GM12801 (cell line): ENCODE measurements at regions not wholly inside any gene's neighbourhood (a gene's known extent, or its start where the extent isn't known, plus 50 kb on each side); places are given as distances from the start of the nearest gene placed in this dataset.

Source experiments
- TF ChIP-seq, protein P1 (sequence below): IDR thresholded peaks from one replicate; pipeline ENCODE4 v1.5.1; 2011; ENCODE audit warnings: control low read depth; ENCODE audit not compliant: insufficient read length; ENCODE audit errors: extremely low read depth

DNA sequence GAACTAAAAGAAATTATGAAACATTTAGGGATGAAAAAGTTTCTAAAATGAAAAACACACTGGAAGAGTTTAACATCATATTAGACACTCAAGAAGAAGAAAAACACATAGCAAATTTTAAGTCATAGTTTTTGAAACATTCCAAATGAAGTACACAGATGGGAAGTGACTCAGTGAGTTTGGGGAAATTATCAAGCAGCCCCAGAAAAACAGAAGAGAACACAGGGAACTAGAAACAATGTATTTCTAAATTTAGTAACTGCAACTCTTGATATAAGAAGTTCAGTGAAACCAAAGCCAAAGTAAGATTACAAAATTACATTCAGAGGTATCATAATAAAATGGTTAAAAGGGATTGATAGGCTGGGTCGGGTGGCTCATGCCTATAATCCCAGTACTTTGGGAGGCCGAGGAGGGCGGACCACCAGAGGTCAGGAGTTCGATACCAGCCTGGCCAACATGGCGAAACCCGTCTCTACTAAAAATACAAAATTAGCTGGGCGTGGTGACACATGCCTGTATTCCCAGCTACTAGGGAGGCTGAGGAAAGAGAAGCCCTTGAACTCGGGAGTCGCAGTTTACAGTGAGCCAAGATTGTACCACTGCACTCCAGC, 461.2 kb downstream of the KCTD8 start:
- TF ChIP-seq, protein P1, sequence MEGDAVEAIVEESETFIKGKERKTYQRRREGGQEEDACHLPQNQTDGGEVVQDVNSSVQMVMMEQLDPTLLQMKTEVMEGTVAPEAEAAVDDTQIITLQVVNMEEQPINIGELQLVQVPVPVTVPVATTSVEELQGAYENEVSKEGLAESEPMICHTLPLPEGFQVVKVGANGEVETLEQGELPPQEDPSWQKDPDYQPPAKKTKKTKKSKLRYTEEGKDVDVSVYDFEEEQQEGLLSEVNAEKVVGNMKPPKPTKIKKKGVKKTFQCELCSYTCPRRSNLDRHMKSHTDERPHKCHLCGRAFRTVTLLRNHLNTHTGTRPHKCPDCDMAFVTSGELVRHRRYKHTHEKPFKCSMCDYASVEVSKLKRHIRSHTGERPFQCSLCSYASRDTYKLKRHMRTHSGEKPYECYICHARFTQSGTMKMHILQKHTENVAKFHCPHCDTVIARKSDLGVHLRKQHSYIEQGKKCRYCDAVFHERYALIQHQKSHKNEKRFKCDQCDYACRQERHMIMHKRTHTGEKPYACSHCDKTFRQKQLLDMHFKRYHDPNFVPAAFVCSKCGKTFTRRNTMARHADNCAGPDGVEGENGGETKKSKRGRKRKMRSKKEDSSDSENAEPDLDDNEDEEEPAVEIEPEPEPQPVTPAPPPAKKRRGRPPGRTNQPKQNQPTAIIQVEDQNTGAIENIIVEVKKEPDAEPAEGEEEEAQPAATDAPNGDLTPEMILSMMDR = no peak

DNA sequence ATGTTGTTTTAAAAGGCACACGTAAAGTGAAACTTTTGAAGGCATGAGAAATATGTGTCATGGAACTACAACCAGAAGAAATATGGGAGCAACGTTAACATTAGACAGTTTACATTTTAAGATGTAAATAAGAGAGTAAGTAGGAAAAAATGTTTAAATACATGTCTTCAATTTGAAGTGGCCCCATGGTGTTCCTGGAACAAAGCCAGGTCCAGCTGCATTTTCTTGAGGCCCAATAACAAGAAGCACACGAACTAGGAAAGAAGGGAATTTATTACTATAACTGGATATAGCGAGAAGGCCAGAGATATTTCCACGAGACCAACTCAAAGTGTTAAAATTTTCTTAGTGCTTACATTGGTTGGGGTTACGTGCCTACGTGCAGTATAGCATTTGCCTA, 458.1 kb downstream of the KCTD8 start:
- TF ChIP-seq, protein P1 = no peak

DNA sequence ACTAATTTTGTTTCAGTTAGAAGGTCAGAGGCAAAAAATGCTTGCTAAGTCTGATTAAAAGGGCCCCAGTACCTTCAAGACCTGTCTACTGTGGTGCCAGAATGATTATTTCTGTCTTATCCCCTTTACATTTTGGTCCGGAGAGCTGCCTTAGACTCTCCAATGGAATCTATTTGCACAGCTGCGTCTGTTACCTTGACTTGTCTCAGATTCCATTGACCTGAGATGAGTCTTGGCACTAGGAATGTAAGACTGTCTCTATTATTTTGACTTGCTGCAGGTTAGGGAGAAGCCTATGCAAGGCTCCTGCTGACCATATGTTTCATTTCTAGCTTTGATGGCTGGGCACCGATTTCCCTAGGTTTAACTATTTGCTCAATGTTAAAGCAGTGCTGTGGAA, 457.6 kb downstream of the KCTD8 start:
- TF ChIP-seq, protein P1 = no peak

DNA sequence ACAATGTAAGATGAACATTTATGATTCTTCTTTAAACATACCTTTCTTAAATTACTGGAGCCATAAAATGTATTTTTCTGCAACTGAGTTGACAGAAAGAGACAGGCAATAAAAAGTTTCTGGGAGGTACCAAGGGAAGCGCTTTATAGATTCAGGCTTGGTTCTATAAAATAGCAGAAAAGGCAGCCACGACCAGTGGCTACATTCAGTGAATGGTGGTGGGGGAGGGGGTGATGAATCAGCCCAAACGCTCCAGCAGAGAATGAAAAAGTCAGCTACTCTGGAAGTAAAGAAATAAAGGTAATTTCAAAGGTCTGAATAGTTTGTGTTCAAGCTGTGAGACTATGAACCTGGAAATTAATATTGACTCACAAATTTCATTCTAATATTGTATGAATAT, 456.1 kb downstream of the KCTD8 start:
- TF ChIP-seq, protein P1 = no peak

DNA sequence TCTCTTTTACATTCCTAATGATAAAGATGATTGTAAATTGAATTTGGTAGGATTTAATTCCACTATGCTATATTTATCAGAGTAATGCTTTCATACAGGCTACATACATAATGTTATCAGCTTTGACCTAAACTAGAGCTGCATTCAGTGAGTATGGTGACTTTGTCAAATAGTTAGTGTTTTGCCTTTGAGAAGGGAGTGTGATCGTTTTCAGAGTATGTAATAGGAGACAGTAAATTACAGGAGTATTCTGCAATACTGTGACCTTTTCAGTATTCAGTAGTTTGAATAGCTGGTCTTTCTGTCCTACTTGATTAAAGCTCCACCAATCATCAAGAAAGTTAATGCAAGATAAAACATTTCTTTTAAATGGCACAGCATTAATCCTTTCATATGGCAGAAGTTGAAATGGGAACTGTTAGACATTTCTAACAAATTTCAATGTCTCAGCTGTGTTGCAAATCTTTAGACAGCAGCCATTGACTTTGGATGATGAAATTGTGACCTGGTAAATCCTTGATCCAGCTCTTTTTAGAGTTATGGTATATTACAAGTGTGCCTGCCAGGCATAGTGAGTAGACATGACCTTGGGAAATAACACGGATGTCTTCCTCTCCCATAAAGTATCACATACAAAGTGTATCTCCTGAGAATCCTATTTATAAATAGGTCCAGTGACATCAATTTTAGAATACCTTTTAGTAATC, 455.3 kb downstream of the KCTD8 start:
- TF ChIP-seq, protein P1 = no peak

DNA sequence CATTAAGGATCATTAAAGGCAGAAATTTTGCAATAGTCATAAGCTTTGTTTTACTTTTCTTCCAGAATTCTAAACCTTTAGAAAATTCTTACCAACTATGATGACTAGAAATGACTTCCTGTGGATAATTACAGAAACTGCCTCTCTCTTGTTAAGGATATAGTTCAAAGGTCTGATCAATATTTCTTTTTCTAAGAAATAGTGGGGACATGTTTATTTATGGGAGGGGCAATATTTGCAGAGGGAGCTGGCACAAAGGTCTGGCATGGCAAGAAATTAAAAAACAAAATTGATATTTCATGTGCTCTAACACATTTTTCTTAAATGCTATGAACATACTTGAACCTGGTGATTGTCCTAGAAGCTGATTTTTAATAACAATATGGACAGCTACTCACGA, 448.9 kb downstream of the KCTD8 start:
- TF ChIP-seq, protein P1 = no peak

DNA sequence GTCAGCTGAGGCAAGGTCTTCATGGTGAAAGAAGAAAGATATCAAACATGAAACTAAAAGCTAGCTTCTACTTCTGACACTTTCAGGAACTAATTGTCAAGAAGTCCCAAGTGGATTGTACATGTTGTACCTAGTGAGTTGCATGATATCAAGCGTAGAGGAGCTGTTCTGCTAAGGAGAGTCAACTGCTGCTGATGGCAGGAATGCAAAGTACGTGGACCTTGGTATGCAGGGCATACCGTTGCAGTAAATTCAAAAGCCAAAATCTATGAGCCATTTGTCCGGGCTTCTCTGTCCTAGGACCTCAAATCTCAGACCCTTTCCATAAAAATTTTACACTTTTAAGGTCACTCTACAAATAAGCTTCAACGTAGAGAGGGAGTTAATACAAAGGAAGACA, 446.2 kb downstream of the KCTD8 start:
- TF ChIP-seq, protein P1 = no peak
